Chondrocyte (in vitro differentiated cells): ENCODE measurements at regions not wholly inside any gene's neighbourhood (a gene's known extent, or its start where the extent isn't known, plus 50 kb on each side); places are given as distances from the start of the nearest gene placed in this dataset.

Experiments used
- DNase-seq: peaks from one replicate; pipeline ENCODE4 v3.0.0; 2021; ENCODE audit warnings: mixed read lengths, low spot score
- H3K27ac Mint-ChIP-seq: one replicate; pipeline ENCODE4 v1.8.0; 2021; ENCODE audit warnings: mild to moderate bottlenecking, moderate library complexity, mixed read lengths; ENCODE audit not compliant: unreplicated experiment
- H3K27me3 Mint-ChIP-seq: 2 replicates; pipeline ENCODE4 v1.8.0; 2021; ENCODE audit warnings: low read depth, mixed read lengths
- H3K36me3 Mint-ChIP-seq: 2 replicates; pipeline ENCODE4 v1.8.0; 2021; ENCODE audit warnings: low read depth, mixed read lengths
- H3K4me1 Mint-ChIP-seq: 2 replicates; pipeline ENCODE4 v1.8.0; 2021; ENCODE audit warnings: low read depth, mild to moderate bottlenecking, mixed read lengths
- H3K4me3 Mint-ChIP-seq: one replicate; pipeline ENCODE4 v1.8.0; 2021; ENCODE audit warnings: mild to moderate bottlenecking, moderate library complexity, mixed read lengths; ENCODE audit not compliant: unreplicated experiment
- H3K9me3 Mint-ChIP-seq: 2 replicates; pipeline ENCODE4 v1.8.0; 2021; ENCODE audit warnings: low read depth, mixed read lengths
- CTCF ChIP-seq: fragments of 200-600 bp; sonication (generic); IDR thresholded peaks from 2 replicates; pipeline ENCODE4 v1.5.0; 2021; ENCODE audit warnings: antibody characterized with exemption, mild to moderate bottlenecking, moderate library complexity

GRCh38 chr10:3571310-3571825, 213.6 kb downstream of the KLF6 start:
- no peak for TF ChIP-seq CTCF
- Mint-ChIP-seq H3K9me3 (no peaks in the 10 kb centered on the region), H3K27ac (no peak overlapping the region), H3K4me1 (peaks cover 33% of the 10 kb centered on the region), H3K4me3 (no peak overlapping the region), H3K27me3 (no peaks in the 10 kb centered on the region), H3K36me3 (no peaks in the 10 kb centered on the region)
- no peak for DNase-seq

- Mint-ChIP-seq H3K4me1 (peaks cover 29% of the 10 kb centered on the region), H3K4me3 (no peak overlapping the region)
These were observed 214.1 kb downstream of the KLF6 start for GRCh38 chr10:3570855-3571266.

GRCh38 chr10:3570131-3570729, 214.8 kb downstream of the KLF6 start:
- no peaks in the 10 kb centered on the region for H3K36me3 Mint-ChIP-seq
- DNase-seq = no peak
- H3K27ac Mint-ChIP-seq = no peak overlapping the region
- H3K4me1 Mint-ChIP-seq = peaks cover 23% of the 10 kb centered on the region
- no peaks in the 10 kb centered on the region for H3K27me3 Mint-ChIP-seq
- TF ChIP-seq CTCF = no peak
- peaks cover 1% of the 10 kb centered on the region for H3K9me3 Mint-ChIP-seq
- no peak overlapping the region for H3K4me3 Mint-ChIP-seq

More at GRCh38 chr10:3570855-3571266, 214.1 kb downstream of the KLF6 start:
- H3K27me3 Mint-ChIP-seq = no peaks in the 10 kb centered on the region
- H3K36me3 Mint-ChIP-seq = no peaks in the 10 kb centered on the region
- no peaks in the 10 kb centered on the region for H3K9me3 Mint-ChIP-seq
- TF ChIP-seq CTCF = no peak
- no peak for DNase-seq
- H3K27ac Mint-ChIP-seq = peak overlapping the region; percentile 17

GRCh38 chr10:3568983-3569382, 216.0 kb downstream of the KLF6 start:
- H3K4me1 Mint-ChIP-seq = peaks cover 23% of the 10 kb centered on the region
- no peaks in the 10 kb centered on the region for H3K27me3 Mint-ChIP-seq
- no peak for DNase-seq
- peaks cover 2% of the 10 kb centered on the region for H3K9me3 Mint-ChIP-seq
- no peak for TF ChIP-seq CTCF
- H3K4me3 Mint-ChIP-seq = no peak overlapping the region
- no peaks in the 10 kb centered on the region for H3K36me3 Mint-ChIP-seq
- no peak overlapping the region for H3K27ac Mint-ChIP-seq

- Mint-ChIP-seq H3K36me3 (no peaks in the 10 kb centered on the region), H3K27me3 (no peaks in the 10 kb centered on the region), H3K4me1 (peaks cover 23% of the 10 kb centered on the region), H3K27ac (no peak overlapping the region), H3K4me3 (no peak overlapping the region), H3K9me3 (peaks cover 2% of the 10 kb centered on the region)
- TF ChIP-seq CTCF = no peak
- DNase-seq = no peak
These were observed 216.6 kb downstream of the KLF6 start for GRCh38 chr10:3568392-3568791.
